ENCODE measurements at regions not wholly inside any gene's neighbourhood (a gene's known extent, or its start where the extent isn't known, plus 50 kb on each side); places are given as distances from the start of the nearest gene placed in this dataset.

DNA sequence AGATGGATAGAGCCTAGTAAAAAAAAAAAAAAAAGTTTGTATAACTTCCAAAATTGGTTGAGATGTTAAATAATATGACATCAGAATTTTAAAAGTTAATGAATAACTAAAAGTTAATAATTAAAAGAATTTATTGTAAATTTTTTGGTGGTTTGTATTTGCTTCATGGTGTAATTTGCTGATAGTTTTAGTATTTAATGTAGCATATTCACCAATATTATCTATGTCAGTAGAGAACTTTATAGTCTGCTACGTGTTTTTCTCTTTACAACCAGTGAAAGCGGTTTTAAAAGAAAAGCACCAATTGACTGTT lies 51.8 kb upstream of the STEAP4 start:
- no peaks in the 10 kb centered on the region for H3K9me3 ChIP-seq (ENCODE audit: low read depth, low read length, poor library complexity, severe bottlenecking)
- CTCF ChIA-PET, result no interaction called here
- intact Hi-C loops (cut with micrococcal nuclease; ENCODE audit: unreplicated experiment), result no loop called here
- H3K4me3 ChIP-seq (ENCODE audit: low read depth, low read length, poor library complexity, severe bottlenecking), result no peak overlapping the region
- H3K4me1 ChIP-seq (ENCODE audit: insufficient read depth, low read length, poor library complexity, severe bottlenecking), result no peaks in the 10 kb centered on the region
- no peaks in the 10 kb centered on the region for H3K27me3 ChIP-seq (replicated peaks; ENCODE audit: insufficient read depth, low read depth, low read length, poor library complexity)
- no peak for TF ChIP-seq EZH2 (IDR thresholded peaks at IDR 0.05; ENCODE audit: borderline replicate concordance, low read depth, low read length, poor library complexity, severe bottlenecking)
- TF ChIP-seq, protein P1, sequence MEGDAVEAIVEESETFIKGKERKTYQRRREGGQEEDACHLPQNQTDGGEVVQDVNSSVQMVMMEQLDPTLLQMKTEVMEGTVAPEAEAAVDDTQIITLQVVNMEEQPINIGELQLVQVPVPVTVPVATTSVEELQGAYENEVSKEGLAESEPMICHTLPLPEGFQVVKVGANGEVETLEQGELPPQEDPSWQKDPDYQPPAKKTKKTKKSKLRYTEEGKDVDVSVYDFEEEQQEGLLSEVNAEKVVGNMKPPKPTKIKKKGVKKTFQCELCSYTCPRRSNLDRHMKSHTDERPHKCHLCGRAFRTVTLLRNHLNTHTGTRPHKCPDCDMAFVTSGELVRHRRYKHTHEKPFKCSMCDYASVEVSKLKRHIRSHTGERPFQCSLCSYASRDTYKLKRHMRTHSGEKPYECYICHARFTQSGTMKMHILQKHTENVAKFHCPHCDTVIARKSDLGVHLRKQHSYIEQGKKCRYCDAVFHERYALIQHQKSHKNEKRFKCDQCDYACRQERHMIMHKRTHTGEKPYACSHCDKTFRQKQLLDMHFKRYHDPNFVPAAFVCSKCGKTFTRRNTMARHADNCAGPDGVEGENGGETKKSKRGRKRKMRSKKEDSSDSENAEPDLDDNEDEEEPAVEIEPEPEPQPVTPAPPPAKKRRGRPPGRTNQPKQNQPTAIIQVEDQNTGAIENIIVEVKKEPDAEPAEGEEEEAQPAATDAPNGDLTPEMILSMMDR (conservative IDR thresholded peaks at IDR 0.05; ENCODE audit: low read depth, low read length), result 0 out of 2 replicates have a peak, but pooled peaks have one; percentile 4
- no peak for DNase-seq (ENCODE audit: low spot score)
- no peak overlapping the region for H3K27ac ChIP-seq (ENCODE audit: low read depth, low read length, poor library complexity, severe bottlenecking)
- POLR2A ChIA-PET (ENCODE audit: low non-redundant PET), result no interaction called here
- H3K36me3 ChIP-seq (ENCODE audit: insufficient read depth, low read length, poor library complexity, severe bottlenecking), result no peaks in the 10 kb centered on the region
- no TSS peak for BruUV-seq (replicated peaks)

DNA sequence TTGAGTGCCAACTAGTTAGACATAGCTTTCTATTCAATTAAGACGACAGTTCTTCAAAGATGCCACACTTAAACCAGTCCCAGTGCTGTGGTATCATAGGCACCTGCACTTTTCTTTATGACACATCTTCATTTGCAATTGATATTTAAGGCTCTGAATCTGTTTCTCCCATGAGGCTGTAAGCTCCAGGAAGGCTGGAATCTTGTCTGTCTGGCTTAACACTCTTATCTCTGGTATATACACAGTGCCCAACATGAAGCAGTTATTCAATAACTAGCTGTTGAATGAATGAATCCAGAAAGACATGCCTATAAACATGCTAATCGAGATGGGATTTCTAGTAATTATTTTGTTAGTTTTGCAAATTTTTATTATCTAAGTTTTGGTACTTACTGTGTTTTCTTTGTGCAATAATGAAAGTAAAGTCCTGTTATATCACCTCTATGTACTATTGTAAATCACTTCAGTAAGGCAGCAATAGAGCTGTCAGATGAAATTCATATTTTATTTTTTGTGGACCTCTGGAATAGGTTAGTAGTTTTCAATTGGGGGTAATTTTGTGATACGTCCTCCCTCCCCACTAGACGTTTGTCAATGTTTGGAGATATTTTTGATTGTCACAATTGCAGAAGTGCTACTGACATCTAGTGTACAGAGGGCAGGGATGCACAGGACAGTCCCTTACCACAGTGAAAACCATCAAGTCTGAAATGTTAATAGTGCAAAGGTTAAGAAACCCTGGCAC lies 51.3 kb upstream of the STEAP4 start:
- intact Hi-C loops (cut with micrococcal nuclease; ENCODE audit: unreplicated experiment), result no loop called here
- POLR2A ChIA-PET (ENCODE audit: low non-redundant PET), result no interaction called here
- Histone ChIP-seq H3K4me3 (ENCODE audit: low read depth, low read length, poor library complexity, severe bottlenecking) (no peak overlapping the region), H3K36me3 (ENCODE audit: insufficient read depth, low read length, poor library complexity, severe bottlenecking) (no peaks in the 10 kb centered on the region), H3K4me1 (ENCODE audit: insufficient read depth, low read length, poor library complexity, severe bottlenecking) (no peaks in the 10 kb centered on the region), H3K27me3 (replicated peaks; ENCODE audit: insufficient read depth, low read depth, low read length, poor library complexity) (no peaks in the 10 kb centered on the region), H3K9me3 (ENCODE audit: low read depth, low read length, poor library complexity, severe bottlenecking) (no peaks in the 10 kb centered on the region), H3K27ac (ENCODE audit: low read depth, low read length, poor library complexity, severe bottlenecking) (no peak overlapping the region)
- no TSS peak for BruUV-seq (replicated peaks)
- peak; percentile 3 for DNase-seq (ENCODE audit: low spot score)
- CTCF ChIA-PET, result no interaction called here
- no peak for TF ChIP-seq EZH2 (IDR thresholded peaks at IDR 0.05; ENCODE audit: borderline replicate concordance, low read depth, low read length, poor library complexity, severe bottlenecking)
- TF ChIP-seq, protein P1 (conservative IDR thresholded peaks at IDR 0.05; ENCODE audit: low read depth, low read length), result peak; percentile 41; the same call in 1 of the 2 replicates

DNA sequence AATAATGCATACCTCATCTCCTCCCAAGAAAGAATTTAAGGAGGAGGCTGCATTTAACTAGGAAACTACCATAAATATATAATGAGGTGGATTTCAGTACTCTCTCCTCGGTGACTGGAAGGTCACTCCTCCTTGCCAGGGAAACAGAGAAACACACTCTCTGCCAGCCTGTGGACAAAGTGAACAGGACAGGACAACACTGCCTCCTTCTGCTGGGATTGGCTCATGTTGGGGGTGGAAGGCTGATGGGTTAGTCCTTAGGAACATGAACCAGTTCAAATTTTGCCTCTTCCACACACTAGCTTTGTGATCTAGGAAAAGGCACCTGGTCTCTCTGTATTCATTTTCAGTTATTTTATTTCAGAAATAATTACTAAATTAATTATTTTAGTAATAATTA lies 50.6 kb upstream of the STEAP4 start:
- TF ChIP-seq EZH2 (IDR thresholded peaks at IDR 0.05; ENCODE audit: borderline replicate concordance, low read depth, low read length, poor library complexity, severe bottlenecking), result no peak
- TF ChIP-seq, protein P1 (conservative IDR thresholded peaks at IDR 0.05; ENCODE audit: low read depth, low read length), result 0 out of 2 replicates have a peak, but pooled peaks have one; percentile 11
- no peak overlapping the region for H3K4me3 ChIP-seq (ENCODE audit: low read depth, low read length, poor library complexity, severe bottlenecking)
- BruUV-seq (replicated peaks), result no TSS peak
- peaks cover 5% of the 10 kb centered on the region for H3K27me3 ChIP-seq (replicated peaks; ENCODE audit: insufficient read depth, low read depth, low read length, poor library complexity)
- ChIA-PET POLR2A (ENCODE audit: low non-redundant PET) (no interaction called here), CTCF (no interaction called here)
- no peaks in the 10 kb centered on the region for H3K36me3 ChIP-seq (ENCODE audit: insufficient read depth, low read length, poor library complexity, severe bottlenecking)
- intact Hi-C loops (cut with micrococcal nuclease; ENCODE audit: unreplicated experiment), result no loop called here
- H3K9me3 ChIP-seq (ENCODE audit: low read depth, low read length, poor library complexity, severe bottlenecking), result no peaks in the 10 kb centered on the region
- no peak for DNase-seq (ENCODE audit: low spot score)
- H3K27ac ChIP-seq (ENCODE audit: low read depth, low read length, poor library complexity, severe bottlenecking), result no peak overlapping the region
- no peaks in the 10 kb centered on the region for H3K4me1 ChIP-seq (ENCODE audit: insufficient read depth, low read length, poor library complexity, severe bottlenecking)

Measured in A673 (cell line).